HCT116 (cell line): ENCODE measurements at regions not wholly inside any gene's neighbourhood (a gene's known extent, or its start where the extent isn't known, plus 50 kb on each side); places are given as distances from the start of the nearest gene placed in this dataset.

Source experiments
- ATAC-seq: fragments of 200-7000 bp; cut with Tn5 transposase; 2 replicates; pipeline ENCODE4 v1.9.1; 2020; ENCODE audit warnings: mild to moderate bottlenecking, moderate library complexity
- BruUV-seq: library from RNA; stranded (reverse); fragments of 400-500 nt; replicated peaks from 2 replicates; lab custom pipeline; 2021; lab: Mats Ljungman, UMichigan
- CTCF ChIA-PET: fragments of 300-600 bp; sonication (Branson Sonifier 250); formaldehyde crosslinking; loops from one replicate; lab custom pipeline; 2021; ENCODE audit warnings: antibody characterized with exemption; lab: Charles Lee
- POLR2A ChIA-PET: fragments of 300-600, 350-600 bp; sonication (Branson Sonifier 250); formaldehyde crosslinking; loops from one replicate; lab custom pipeline; 2021; ENCODE audit warnings: antibody characterized with exemption; lab: Charles Lee
- RAD21 ChIA-PET, 2 experiments: fragments of 300-600 bp; sonication (Branson Sonifier 250); formaldehyde crosslinking; loops; one replicate each; lab custom pipeline; 2023; ENCODE audit warnings: low total read pairs in 2 of 2; ENCODE audit not compliant: uncharacterized antibody in 2 of 2, unreplicated experiment in 2 of 2, low non-redundant PET in 1 of 2; lab: Charles Lee
- DNase-seq: peaks from one replicate; pipeline ENCODE4 v3.0.0-alpha.2; 2010; ENCODE audit warnings: low read depth, low spot score
- H2AFZ ChIP-seq: fragments of 200-600 bp; shearing (Covaris generic), sonication (generic); 2 replicates; pipeline ENCODE4 v1.6.1; 2017; ENCODE audit warnings: low read depth, mixed run types, mixed read lengths, antibody characterized with exemption, low read length; ENCODE audit not compliant: poor library complexity, severe bottlenecking
- H3K27ac ChIP-seq: 2 replicates; pipeline ENCODE4 v1.5.1; 2012; ENCODE audit warnings: low read depth, low read length
- H3K27me3 ChIP-seq: fragments of 200-600 bp; sonication (generic); 2 replicates; pipeline ENCODE4 v1.6.1; 2016; ENCODE audit warnings: mixed run types, low read length, mixed read lengths; ENCODE audit not compliant: insufficient read depth
- H3K36me3 ChIP-seq, 2 experiments: fragments of 200-500 bp in 1 of 2; fragments of 200-600 bp in 1 of 2; sonication (Bioruptor generic) in 1 of 2; sonication (generic) in 1 of 2; 2 replicates each; pipeline versions ENCODE4 v1.5.1 to v1.6.1; 2014 to 2016; ENCODE audit warnings: low read length in 2 of 2, inconsistent platforms in 1 of 2, mixed read lengths in 1 of 2, mixed run types in 1 of 2; ENCODE audit not compliant: insufficient read depth in 2 of 2, control insufficient read depth in 1 of 2
- H3K4me1 ChIP-seq, 2 experiments: fragments of 200-600 bp in 1 of 2; sonication (generic) in 1 of 2; 2 replicates each; pipeline versions ENCODE4 v1.5.1 to v1.6.1; 2012 to 2017; ENCODE audit warnings: low read length in 2 of 2, inconsistent platforms in 1 of 2, mild to moderate bottlenecking in 1 of 2, mixed read lengths in 1 of 2, mixed run types in 1 of 2, moderate library complexity in 1 of 2; ENCODE audit not compliant: insufficient read depth in 2 of 2, control insufficient read depth in 1 of 2
- H3K4me2 ChIP-seq: fragments of 200-600 bp; sonication (generic); 2 replicates; pipeline ENCODE4 v1.6.1; 2017; ENCODE audit warnings: mixed run types, low read length, mixed read lengths
- H3K4me3 ChIP-seq, 2 experiments: fragments of 200-600 bp in 1 of 2; sonication (generic) in 1 of 2; replicated peaks in 1 of 2; 2 replicates each; pipeline ENCODE4 v1.5.1; 2011 to 2016; ENCODE audit warnings: low read length in 2 of 2, control low read depth in 1 of 2, low read depth in 1 of 2, mild to moderate bottlenecking in 1 of 2, mixed read lengths in 1 of 2, mixed run types in 1 of 2
- H3K79me2 ChIP-seq: fragments of 200-600 bp; sonication (generic); 2 replicates; pipeline ENCODE4 v1.6.1; 2017; ENCODE audit warnings: mild to moderate bottlenecking, mixed run types, low read length, moderate library complexity, mixed read lengths; ENCODE audit not compliant: insufficient read depth
- H3K9ac ChIP-seq: fragments of 200-600 bp; sonication (generic); 2 replicates; pipeline ENCODE4 v1.6.1; 2016; ENCODE audit warnings: low read length, mixed read lengths
- H3K9me2 ChIP-seq: fragments of 200-600 bp; sonication (generic), shearing (Covaris generic); 2 replicates; pipeline ENCODE4 v1.6.1; 2017; ENCODE audit warnings: mixed run types, mild to moderate bottlenecking, moderate library complexity; ENCODE audit not compliant: insufficient read depth
- H3K9me3 ChIP-seq, 2 experiments: fragments of 200-500 bp in 1 of 2; fragments of 200-600 bp in 1 of 2; sonication (Bioruptor generic) in 1 of 2; sonication (generic) in 1 of 2; 2 replicates each; pipeline ENCODE4 v1.6.1; 2014 to 2017; ENCODE audit warnings: low read length in 2 of 2, mixed read lengths in 2 of 2, inconsistent platforms in 1 of 2, low read depth in 1 of 2, mild to moderate bottlenecking in 1 of 2, mixed run types in 1 of 2, moderate library complexity in 1 of 2; ENCODE audit not compliant: control insufficient read depth in 1 of 2, insufficient read depth in 1 of 2
- H4K20me1 ChIP-seq: fragments of 200-600 bp; sonication (generic), shearing (Covaris generic); 2 replicates; pipeline ENCODE4 v1.6.1; 2017; ENCODE audit warnings: mixed run types, mild to moderate bottlenecking, moderate library complexity; ENCODE audit not compliant: insufficient read depth
- CTCF ChIP-seq, 3 experiments: fragments of 200-600 bp in 1 of 3; sonication (generic) in 1 of 3; IDR thresholded peaks in 2 of 3; conservative IDR thresholded peaks in 1 of 3; 2 replicates each; pipeline ENCODE4 v1.5.1; 2012 to 2017; ENCODE audit warnings: low read depth in 2 of 3, low read length in 2 of 3, antibody characterized with exemption in 1 of 3, borderline replicate concordance in 1 of 3, control low read depth in 1 of 3, mild to moderate bottlenecking in 1 of 3, mixed read lengths in 1 of 3, mixed run types in 1 of 3, moderate library complexity in 1 of 3; ENCODE audit not compliant: insufficient read depth in 1 of 3
- ELF1 ChIP-seq: IDR thresholded peaks from 2 replicates; pipeline ENCODE4 v1.6.1; 2012; ENCODE audit warnings: low read depth, borderline replicate concordance
- JUND ChIP-seq: IDR thresholded peaks from 2 replicates; pipeline ENCODE4 v1.6.1; 2012
- MAX ChIP-seq: IDR thresholded peaks from 2 replicates; pipeline ENCODE4 v1.6.1; 2012
- POLR2A ChIP-seq: IDR thresholded peaks from 2 replicates; pipeline ENCODE4 v1.7.0; 2011; ENCODE audit warnings: borderline replicate concordance; ENCODE audit not compliant: insufficient read depth, insufficient read length; ENCODE audit errors: extremely low read depth
- REST ChIP-seq: IDR thresholded peaks from 2 replicates; pipeline ENCODE4 v1.6.1; 2012; ENCODE audit warnings: low read depth
- SIN3A ChIP-seq: IDR thresholded peaks from 2 replicates; pipeline ENCODE4 v1.6.1; 2012; ENCODE audit warnings: low read depth
- SP1 ChIP-seq: IDR thresholded peaks from 2 replicates; pipeline ENCODE4 v1.6.1; 2012; ENCODE audit warnings: low read depth
- TCF7L2 ChIP-seq: IDR thresholded peaks from 2 replicates; pipeline ENCODE4 v1.7.0; 2011; ENCODE audit warnings: borderline replicate concordance, inconsistent platforms; ENCODE audit not compliant: insufficient read depth, insufficient read length; ENCODE audit errors: extremely low read depth
- YY1 ChIP-seq: IDR thresholded peaks from 2 replicates; pipeline ENCODE4 v1.6.1; 2011; ENCODE audit warnings: low read length, low read depth, moderate library complexity, mild to moderate bottlenecking; ENCODE audit not compliant: insufficient replicate concordance; ENCODE audit errors: extremely low read depth
- ZBTB33 ChIP-seq: IDR thresholded peaks from 2 replicates; pipeline ENCODE4 v1.6.1; 2011; ENCODE audit warnings: mild to moderate bottlenecking, low read length, moderate library complexity; ENCODE audit not compliant: insufficient replicate concordance; ENCODE audit errors: extremely low read depth
- ZFX ChIP-seq: fragments of 450-650 bp; IDR thresholded peaks from 2 replicates; pipeline ENCODE4 v1.6.1; 2017
- intact Hi-C: fragments of 100-400 bp; cut with micrococcal nuclease; formaldehyde crosslinking; loops from 2 replicates; pipeline ENCODE4 v1.10.0; 2022

GRCh38 chr17:33862772-33863602 lies 392.1 kb upstream of the CCL2 start:
- Histone ChIP-seq H3K27ac (no peak overlapping the region), H3K9me2 (no peaks in the 10 kb centered on the region), H4K20me1 (no peaks in the 10 kb centered on the region), H3K9me3 (peaks cover 0 to 5% of the 10 kb centered on the region in 2 experiments; a peak in 2 of 4 replicates), H3K4me1 (no peaks in the 10 kb centered on the region), H3K27me3 (no peaks in the 10 kb centered on the region), H3K9ac (no peak overlapping the region), H2AFZ (no peak overlapping the region), H3K79me2 (no peaks in the 10 kb centered on the region), H3K4me3 (no peak overlapping the region), H3K4me2 (no peak overlapping the region), H3K36me3 (no peaks in the 10 kb centered on the region)
- no peak for TF ChIP-seq JUND
- TF ChIP-seq REST, result no peak
- no peak for TF ChIP-seq SIN3A
- no peak for TF ChIP-seq CTCF (IDR thresholded peaks at IDR 0.05 in 2 of 3, conservative IDR thresholded peaks at IDR 0.05 in 1 of 3; ENCODE audit: borderline replicate concordance in 1 of 3, insufficient read depth in 1 of 3, low read depth in 2 of 3, low read length in 2 of 3)
- TF ChIP-seq MAX, result no peak
- TF ChIP-seq TCF7L2, result no peak
- TF ChIP-seq ELF1, result no peak
- no peak for TF ChIP-seq POLR2A
- TF ChIP-seq ZFX, result no peak
- TF ChIP-seq SP1, result no peak
- TF ChIP-seq YY1, result no peak
- no peak for TF ChIP-seq ZBTB33
- no TSS peak for BruUV-seq
- ATAC-seq (no peak), DNase-seq (no peak)
- ChIA-PET POLR2A (no interaction called here), CTCF (no interaction called here), RAD21 (no interaction called here)
- intact Hi-C loops, result no loop called here
